Body of pancreas (tissue), 4 donors: ENCODE measurements at regions not wholly inside any gene's neighbourhood (a gene's known extent, or its start where the extent isn't known, plus 50 kb on each side); places are given as distances from the start of the nearest gene placed in this dataset.

ENCODE experiments used
- POLR2A ChIP-seq, 3 donors: fragments of 450-650 bp; IDR thresholded peaks; one replicate each; pipeline ENCODE4 v1.6.1; 2016; ENCODE audit warnings: antibody characterized with exemption in 3 of 3, mild to moderate bottlenecking in 2 of 3
- TF ChIP-seq, protein P1 (sequence below), 7 experiments: fragments of 450-650 bp in 4 of 7; fragments of 200-600 bp in 3 of 7; sonication (generic) in 3 of 7; IDR thresholded peaks; one replicate each; pipeline ENCODE4 v1.5.1; 2016 to 2019; ENCODE audit warnings: antibody characterized with exemption in 7 of 7

GRCh38 chr9:23557689-23558088 is 268.4 kb downstream of the ELAVL2 start:
- TF ChIP-seq, protein P1, sequence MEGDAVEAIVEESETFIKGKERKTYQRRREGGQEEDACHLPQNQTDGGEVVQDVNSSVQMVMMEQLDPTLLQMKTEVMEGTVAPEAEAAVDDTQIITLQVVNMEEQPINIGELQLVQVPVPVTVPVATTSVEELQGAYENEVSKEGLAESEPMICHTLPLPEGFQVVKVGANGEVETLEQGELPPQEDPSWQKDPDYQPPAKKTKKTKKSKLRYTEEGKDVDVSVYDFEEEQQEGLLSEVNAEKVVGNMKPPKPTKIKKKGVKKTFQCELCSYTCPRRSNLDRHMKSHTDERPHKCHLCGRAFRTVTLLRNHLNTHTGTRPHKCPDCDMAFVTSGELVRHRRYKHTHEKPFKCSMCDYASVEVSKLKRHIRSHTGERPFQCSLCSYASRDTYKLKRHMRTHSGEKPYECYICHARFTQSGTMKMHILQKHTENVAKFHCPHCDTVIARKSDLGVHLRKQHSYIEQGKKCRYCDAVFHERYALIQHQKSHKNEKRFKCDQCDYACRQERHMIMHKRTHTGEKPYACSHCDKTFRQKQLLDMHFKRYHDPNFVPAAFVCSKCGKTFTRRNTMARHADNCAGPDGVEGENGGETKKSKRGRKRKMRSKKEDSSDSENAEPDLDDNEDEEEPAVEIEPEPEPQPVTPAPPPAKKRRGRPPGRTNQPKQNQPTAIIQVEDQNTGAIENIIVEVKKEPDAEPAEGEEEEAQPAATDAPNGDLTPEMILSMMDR (IDR thresholded peaks at IDR 0.05), result no peak
- TF ChIP-seq POLR2A (IDR thresholded peaks at IDR 0.05), result no peak
